ENCODE measurements at regions not wholly inside any gene's neighbourhood (a gene's known extent, or its start where the extent isn't known, plus 50 kb on each side); places are given as distances from the start of the nearest gene placed in this dataset.

GRCh38 chr3:18283680-18284079 is 141.5 kb downstream of the SATB1 start:
- no peak for TF ChIP-seq SUZ12 (IDR thresholded peaks at IDR 0.05; ENCODE audit: extremely low read depth, insufficient read depth, insufficient read length)
- TF ChIP-seq ZNF274 (IDR thresholded peaks at IDR 0.05; ENCODE audit: low read depth, low read length), result no peak
- no peak for TF ChIP-seq YY1 (IDR thresholded peaks at IDR 0.05; ENCODE audit: insufficient read depth, insufficient read length)
